NCI-H748 (cell line): ENCODE measurements at regions not wholly inside any gene's neighbourhood (a gene's known extent, or its start where the extent isn't known, plus 50 kb on each side); places are given as distances from the start of the nearest gene placed in this dataset.
A peak's percentile ranks its signal among the peaks of the same experiment; 100 is the strongest.
"Not testable (repeated sequence)": the region's sequence is repeated elsewhere in the genome, so short reads cannot be mapped to it uniquely, and the experiment has no call there.

Source experiments
- DNase-seq: peaks from one replicate; lab custom pipeline; 2025; ENCODE audit not compliant: unreplicated experiment; lab: John Stamatoyannopoulos, UW

DNA sequence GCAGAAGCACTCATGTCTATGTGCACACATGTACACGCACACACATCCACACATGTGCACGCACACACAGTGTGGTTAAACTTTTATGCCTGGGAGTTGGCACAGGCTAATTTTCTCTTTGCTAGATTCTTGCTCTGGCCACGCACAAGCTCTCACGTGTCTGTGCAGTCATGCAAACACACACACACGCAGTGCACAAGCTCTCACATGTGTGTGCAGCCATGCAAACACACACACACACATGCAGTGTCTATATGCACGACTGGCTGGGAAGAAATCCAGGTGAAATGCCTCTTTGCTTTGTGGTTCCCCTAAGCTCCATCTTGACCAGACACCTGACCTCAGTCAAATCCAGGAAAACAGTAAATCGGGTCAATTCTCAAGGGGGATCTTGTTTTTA is 138.0 kb downstream of the SHOX start:
- no peak for DNase-seq

DNA sequence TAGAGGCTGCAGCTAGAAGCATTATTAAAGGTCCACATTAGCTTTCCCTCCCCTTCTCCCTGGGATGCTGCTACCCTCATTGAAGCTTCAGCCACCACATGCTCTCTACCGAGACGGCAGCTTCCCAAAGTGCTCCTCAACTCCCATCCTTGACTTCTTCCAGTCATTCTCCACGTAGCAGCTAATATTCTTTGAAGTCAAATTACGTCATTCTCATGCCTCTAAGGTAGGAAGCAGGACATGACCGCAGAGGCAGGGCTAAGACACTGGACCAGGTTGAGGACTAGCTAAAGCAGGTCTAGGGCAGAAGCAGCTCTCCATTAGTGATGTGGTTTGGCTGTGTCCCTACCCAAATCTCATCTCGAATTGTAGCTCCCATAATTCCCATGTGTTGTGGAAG is 128.3 kb downstream of the SHOX start:
- DNase-seq: no peak

DNA sequence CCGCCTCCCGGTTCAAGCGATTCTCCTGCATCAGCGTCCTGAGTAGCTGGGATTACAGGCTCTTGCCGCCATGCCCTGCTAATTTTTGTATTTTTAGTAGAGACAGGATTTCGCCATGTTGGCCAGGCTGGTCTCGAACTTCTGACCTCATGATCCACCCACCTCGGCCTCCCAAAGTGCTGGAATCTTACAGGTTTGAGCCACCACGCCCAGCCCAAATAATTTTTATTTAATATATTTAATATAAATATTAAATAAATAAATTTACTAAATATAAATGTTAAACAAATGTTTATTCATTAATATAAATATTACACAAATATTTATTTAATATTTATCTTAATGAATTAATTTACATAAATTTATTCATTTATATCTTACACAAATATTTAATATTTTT is 120.2 kb downstream of the SHOX start:
- DNase-seq: no peak

DNA sequence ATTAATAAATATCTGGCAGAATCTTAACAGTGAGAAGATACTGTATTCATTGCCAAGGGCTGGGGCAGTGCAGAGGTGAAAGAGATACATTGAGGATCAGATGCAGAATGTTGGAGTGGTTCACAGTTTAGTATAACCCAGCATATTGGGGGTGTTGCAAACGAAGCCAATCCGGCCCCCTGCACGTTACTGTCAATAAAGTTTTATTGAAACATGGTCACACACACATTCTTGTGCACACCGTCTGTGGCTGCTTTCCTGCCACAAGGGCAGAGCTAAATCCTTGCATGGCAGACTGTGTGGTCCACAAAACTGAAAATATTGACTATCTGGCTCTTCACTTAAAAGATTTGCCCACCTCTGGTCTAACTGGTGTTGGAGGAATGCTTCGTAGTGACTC is 119.7 kb downstream of the SHOX start:
- DNase-seq: no peak

DNA sequence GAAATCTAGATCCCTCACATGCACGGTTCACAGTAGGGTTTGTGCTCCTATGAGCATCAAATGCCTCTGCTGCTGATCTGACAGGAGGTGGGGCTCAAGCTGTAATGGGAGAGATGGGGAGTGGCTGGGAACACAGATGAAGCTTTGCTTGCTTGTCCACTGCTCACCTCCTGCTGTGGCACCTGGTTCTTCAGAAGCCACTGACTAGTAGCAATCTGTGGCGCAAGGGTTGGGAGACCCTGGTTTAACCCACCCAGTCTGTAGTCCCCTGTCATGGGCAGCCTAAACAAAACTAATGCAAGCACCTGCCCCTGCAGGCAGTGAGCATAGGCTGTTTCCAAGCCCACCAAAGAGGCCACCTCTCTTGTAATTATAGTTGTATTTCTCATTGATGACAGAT is 116.6 kb downstream of the SHOX start:
- no peak for DNase-seq

DNA sequence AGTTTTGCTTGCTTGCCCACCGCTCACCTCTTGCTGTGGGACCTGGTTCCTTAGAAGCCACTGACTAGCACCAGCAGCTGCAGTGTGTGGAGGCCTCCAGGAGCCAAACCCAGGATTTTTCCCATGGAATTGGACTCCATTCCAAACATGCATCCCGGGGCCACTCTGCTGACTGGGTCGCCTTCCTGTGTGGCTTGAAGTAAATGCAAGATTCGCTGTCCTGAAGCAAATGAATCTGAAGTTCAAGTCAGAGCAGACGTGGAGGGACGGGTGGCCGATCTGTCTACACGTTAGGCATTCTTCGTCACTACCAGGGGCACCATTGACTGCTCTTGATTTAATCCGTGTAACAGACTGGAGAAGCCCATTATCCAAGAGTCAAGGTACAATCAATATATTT is 109.0 kb downstream of the SHOX start:
- DNase-seq: no peak

DNA sequence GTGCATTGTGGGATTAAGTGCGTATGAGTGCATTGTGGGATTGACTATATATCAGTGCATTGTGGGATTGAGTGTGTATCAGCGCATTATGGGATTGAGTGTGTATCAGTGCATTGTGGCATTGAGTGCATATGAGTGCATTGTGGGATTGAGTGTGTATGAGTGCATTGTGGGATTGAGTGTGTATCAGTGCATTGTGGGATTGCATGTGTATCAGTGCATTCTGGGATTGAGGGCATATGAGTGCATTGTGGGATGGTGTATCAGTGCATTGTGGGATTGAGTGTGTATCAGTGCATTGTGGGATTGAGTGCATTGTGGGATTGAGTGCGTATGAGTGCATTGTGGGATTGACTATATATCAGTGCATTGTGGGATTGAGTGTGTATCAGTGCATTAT is 106.4 kb downstream of the SHOX start:
- DNase-seq: not testable (repeated sequence)

DNA sequence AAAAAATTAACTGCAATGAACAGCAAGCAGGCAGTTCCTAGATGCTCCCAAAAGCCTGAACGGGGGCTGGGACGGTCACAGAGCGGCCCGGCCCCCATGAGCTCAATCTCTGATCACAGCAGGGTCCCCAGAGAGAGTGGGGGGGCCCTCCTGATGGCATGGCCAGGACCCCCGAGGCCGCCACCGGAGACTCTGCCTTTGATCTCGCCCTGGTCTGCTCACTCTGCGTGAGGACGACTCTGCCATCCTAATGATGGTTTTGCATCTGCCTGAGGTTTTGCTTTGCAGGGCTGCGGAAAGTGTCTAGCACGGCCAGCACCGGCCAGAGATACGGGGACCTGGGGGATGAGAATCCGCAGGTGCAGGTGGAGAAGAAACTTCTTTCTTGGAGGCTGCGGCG is 103.8 kb downstream of the SHOX start:
- no peak for DNase-seq

DNA sequence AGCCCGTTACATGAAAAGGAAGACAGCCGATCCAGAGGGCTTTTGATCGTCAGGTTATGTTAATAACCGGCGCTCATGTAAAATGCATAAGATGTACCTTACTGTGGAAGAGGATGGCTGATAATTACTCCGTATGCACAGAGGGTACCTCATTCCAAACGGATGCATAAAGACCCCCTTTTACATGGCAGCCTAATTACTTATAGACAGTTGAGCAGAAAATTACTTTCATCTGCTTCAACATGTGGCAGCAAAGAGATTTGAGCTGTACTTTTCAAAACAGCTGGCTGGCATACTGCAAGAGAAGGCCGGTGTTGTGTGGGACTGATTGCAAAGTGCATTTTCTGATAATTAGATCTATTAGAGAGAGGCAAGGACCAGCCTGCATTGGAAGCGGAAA is 103.4 kb downstream of the SHOX start:
- no peak for DNase-seq

DNA sequence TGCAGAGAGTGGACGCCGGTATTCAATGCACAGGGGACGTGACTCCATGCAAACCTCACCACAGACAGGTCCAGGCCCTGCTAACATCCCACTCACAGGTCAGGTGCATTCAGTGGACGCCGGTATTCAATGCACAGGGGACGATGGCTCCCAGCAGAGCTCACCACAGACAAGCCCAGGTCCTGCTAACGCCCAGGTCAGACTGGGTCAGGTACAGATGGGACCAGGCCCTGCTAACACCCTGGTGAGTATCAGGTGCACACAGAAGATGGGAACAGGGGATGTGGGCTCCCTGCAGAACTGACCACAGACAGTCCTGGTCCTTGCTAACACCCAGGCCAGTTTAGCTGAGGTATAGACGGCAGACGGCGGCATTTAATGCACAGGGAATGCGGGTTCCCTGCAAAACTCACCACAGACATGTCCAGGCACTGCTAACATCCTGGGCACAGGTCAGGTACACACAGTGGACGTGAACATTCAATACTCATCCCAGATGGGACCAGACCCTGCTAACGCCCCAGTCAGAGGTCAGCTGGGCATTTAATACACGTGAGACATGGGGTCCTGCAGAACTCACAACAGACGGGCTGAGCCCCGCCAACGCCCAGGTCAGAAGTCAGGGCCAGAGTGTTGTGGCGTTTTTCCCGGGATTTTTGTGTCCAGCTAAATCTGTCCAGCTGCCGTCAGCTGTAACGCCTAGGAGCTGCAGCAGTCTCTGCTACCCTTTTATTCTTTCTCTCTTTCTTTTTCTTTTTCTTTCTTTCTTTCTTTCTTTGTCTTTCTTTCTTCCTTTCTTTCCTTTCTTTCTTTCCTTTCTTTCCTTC is 99.2 kb downstream of the SHOX start:
- DNase-seq: no peak

DNA sequence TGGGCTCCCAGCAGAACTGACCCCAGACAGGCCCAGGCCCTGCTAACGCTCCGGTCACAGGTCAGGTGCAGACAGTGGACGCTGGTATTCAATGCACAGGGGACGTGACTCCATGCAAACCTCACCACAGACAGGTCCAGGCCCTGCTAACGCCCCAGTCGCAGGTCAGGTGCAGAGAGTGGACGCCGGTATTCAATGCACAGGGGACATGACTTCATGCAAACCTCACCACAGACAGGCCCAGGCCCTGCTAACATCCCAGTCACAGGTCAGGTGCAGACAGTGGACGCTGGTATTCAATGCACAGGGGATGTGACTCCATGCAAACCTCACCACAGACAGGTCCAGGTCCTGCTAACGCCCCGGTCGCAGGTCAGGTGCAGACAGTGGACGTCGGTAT is 98.5 kb downstream of the SHOX start:
- not testable (repeated sequence) for DNase-seq

DNA sequence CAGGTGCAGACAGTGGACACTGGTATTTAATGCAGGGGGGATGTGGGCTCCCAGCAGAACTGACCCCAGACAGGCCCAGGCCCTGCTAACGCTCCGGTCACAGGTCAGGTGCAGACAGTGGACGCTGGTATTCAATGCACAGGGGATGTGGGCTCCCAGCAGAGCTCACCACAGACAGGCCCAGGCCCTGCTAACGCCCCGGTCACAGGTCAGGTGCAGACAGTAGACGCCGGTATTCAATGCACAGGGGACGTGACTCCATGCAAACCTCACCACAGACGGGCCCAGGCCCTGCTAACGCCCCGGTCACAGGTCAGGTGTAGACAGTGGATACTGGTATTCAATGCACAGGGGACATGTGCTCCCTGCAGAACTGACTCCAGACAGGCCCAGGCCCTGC is 98.0 kb downstream of the SHOX start:
- DNase-seq: not testable (repeated sequence)

DNA sequence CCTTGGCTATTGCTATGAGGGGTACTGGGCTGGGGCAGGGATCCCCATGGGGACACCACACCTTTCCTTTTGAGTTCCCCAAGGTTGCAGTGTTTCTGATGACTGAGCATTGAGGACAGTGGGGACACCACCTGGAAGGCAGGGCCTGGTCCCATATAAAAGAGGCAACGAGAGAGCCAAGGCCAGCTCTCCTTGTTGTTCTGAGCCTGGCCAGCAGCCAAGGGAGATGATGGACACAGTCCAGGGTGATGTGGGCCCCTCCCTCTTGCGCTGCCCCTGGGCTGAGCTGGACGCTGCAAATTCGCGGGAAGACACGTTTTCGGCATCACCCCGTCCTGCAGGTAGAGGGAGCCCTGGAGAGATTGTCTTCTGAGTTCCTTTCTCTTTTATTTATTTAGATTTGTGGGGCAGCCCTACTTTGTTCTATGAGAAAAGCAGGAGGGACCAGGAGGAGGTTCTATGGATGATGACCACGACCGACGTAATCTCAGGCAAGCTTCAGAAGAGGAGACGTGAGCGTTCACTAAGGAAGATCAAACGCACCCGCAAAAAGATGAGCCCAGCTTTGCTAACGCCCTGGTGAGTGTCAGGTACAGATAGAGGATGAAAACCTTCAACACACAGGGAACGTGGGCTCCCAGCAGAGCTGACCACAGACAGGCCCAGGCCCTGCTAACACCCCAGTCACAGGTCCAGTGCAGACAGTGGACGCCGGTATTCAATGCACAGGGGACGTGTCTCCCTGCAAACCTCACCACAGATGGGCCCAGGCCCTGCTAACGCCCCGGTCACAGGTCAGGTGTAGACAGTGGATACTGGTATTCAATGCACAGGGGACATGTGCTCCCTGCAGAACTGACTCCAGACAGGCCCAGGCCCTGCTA is 97.4 kb downstream of the SHOX start:
- no peak for DNase-seq

DNA sequence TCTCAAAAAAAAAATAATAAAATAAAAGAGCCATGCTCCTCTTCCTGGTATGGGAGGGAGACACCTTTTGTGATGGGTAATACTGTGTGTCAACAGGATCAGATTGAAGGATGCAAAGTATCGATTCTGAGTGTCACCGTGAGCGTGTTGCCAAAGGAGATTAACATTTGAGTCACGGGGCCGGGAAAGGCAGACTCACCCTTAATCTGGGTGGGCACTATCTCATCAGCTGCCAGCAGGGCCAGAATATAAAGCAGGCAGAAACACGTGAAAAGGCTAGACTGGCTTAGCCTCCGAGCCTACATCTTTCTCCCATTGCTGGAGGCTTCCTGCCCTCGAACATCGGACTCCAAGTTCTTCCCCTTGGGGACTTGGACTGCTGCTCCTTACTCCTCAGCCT is 95.4 kb downstream of the SHOX start:
- DNase-seq: no peak

DNA sequence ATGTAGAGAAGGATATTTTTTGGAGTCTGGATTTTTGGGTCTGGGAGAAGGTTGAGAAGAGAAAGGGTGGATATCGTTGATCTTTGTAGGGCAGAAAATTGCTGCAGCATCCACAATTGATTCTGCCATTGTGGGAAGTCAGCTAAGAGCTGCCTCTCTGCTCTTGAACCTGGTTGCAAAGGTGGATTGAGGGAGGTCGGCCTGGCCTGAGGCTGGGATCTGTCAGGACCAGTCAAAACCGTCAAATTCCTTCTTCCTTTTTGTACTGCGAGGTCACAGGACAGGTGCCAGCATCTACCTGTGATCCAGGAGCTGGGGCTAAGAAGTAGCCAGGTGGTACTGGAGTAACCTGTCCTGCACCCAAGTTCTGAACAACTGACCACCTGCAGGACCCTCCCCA is 93.7 kb downstream of the SHOX start:
- no peak for DNase-seq

DNA sequence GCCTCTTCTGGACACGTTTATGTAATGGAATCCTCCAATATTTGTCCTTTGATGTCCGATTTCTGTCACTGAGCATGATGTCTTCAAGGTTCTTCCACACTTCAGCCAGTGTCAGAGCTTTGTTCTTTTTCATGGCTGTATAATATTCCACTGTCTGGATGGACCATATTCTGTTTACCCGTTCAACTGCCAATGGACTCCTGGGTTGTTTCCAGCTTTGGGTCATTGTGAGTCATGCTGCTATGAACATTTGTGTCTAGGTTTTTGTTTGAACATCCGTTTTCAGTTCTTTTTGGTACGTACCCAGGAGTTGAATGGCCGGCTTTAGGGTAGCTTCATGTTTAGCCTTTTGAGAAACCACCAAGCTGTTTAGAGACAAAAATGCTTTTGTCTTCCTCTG is 93.2 kb downstream of the SHOX start:
- no peak for DNase-seq

DNA sequence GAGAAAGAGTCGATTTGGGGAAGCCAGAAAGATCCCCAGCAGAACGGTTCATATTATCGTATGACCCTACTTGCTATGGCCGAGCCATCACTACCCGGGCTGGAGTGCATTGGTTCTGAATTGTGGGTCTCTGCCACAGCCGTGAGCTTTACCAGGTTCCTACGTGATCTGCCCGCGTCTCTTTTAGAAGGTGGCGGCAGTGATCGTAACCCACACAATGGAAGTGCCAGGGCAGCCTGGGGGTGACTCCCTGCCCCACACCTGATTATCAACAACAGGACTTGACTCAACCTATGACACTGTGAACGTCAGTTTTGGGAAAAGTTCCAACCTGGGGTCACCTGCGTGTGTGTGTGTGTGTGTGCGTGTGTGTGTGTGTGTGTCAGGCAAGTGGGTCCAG is 90.8 kb downstream of the SHOX start:
- DNase-seq: no peak

DNA sequence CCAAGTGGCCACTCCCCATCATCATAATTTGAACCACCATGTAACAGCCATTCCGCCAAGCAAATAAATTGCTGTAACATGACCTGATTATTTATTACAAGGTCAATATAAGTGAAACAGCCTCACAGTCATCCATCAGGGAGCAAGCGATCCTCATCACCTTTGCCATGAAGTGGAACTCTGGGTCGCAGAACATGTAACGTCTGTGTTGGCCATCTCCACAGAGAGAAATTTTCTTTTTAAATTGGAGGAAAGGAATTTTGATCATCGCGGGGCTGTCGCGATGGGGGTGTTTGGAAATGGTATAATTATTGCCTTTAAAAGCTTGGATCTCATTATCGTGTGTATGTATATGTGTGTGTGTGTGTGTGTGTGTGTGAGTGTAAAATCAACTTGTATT is 90.2 kb downstream of the SHOX start:
- DNase-seq: peak; percentile 67

DNA sequence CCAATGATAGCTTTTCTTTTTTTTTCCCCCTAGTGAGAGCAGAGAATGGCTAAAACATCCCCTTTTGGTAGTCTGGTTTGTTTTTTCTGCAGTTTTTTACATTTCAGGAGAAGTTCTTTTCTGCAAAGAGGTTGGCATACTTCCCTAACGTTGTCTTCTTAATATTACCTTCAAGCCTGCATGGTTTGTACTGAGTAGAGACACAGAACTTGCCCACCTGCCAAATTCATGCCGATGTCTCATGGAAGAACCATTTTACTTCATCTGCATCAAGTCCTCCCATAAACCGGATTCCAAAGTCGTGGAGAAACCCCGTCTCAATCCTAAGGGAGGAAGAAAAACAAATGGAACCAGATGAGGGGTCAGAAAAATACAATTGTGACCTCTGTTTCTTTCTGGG is 89.7 kb downstream of the SHOX start:
- no peak for DNase-seq

DNA sequence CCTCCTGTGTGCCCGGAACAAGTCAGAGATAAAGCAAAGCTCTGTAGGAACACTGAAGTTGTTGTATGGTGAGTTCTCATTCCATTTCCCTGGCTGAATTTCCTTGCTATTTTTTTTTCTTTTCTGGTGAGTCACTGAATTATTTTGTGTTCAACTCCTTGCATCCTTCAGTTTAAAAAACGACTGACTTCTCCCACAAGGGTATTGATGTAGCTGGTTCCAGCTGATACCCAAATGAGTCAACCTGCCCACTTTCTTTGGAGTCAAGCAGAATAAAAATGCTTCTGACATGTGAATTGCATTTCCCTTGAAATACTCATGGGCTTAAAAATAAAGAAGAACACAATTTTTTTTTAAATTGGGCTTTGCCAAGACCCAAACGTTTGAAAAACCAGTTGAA is 85.5 kb downstream of the SHOX start:
- no peak for DNase-seq

DNA sequence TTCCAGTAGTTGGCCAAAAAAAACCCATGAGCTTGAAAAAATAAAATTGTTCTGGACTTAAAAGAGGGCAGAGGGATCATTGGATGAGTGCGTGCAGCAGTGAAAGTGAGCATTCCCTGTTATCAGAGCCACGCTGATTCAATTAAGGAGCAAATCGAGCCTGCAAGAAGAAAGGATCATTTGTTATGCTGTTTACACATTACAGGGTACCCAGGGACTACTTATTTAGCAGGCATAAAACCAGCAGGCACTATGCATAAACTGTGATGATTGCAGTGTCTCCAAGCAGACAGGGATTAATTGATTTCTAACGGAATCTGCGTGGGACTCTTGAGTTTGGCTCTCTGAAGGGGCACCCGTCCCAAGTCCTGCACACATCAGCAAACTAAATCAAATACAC is 83.5 kb downstream of the SHOX start:
- DNase-seq: no peak
